ENCODE measurements at regions not wholly inside any gene's neighbourhood (a gene's known extent, or its start where the extent isn't known, plus 50 kb on each side); places are given as distances from the start of the nearest gene placed in this dataset.
"Not testable (repeated sequence)": the region's sequence is repeated elsewhere in the genome, so short reads cannot be mapped to it uniquely, and the experiment has no call there.

- no peak for TF ChIP-seq MYC (IDR thresholded peaks at IDR 0.05; ENCODE audit: low read depth, low read length)
- no peak for TF ChIP-seq CTCF (IDR thresholded peaks at IDR 0.05; ENCODE audit: low read depth, low read length)
- TF ChIP-seq MAX (IDR thresholded peaks at IDR 0.05; ENCODE audit: low read depth, low read length), result no peak
- TF ChIP-seq POLR2A (IDR thresholded peaks at IDR 0.05; ENCODE audit: extremely low read depth, insufficient read length), result no peak
- H3K4me3 ChIP-seq (ENCODE audit: low read depth, low read length), result no peak overlapping the region
- no peak for DNase-seq (ENCODE audit: low read depth)
These were observed 146.2 kb downstream of the DLL1 start for GRCh38 chr6:170144571-170145271.

- no peak overlapping the region for H3K4me3 ChIP-seq (ENCODE audit: low read depth, low read length)
- no peak for DNase-seq (ENCODE audit: low read depth)
- TF ChIP-seq POLR2A (IDR thresholded peaks at IDR 0.05; ENCODE audit: extremely low read depth, insufficient read length) (no peak), MAX (IDR thresholded peaks at IDR 0.05; ENCODE audit: low read depth, low read length) (no peak)
These were observed 147.3 kb downstream of the DLL1 start for GRCh38 chr6:170143401-170144150.

GRCh38 chr6:170142559-170142958 lies 148.3 kb downstream of the DLL1 start:
- DNase-seq (ENCODE audit: low read depth), result no peak
- TF ChIP-seq POLR2A (IDR thresholded peaks at IDR 0.05; ENCODE audit: extremely low read depth, insufficient read length) (no peak), MYC (IDR thresholded peaks at IDR 0.05; ENCODE audit: low read depth, low read length) (no peak), MAX (IDR thresholded peaks at IDR 0.05; ENCODE audit: low read depth, low read length) (no peak), CTCF (IDR thresholded peaks at IDR 0.05; ENCODE audit: low read depth, low read length) (no peak)
- H3K4me3 ChIP-seq (ENCODE audit: low read depth, low read length), result no peak overlapping the region

GRCh38 chr6:170141061-170141460 lies 149.8 kb downstream of the DLL1 start:
- not testable (repeated sequence) for H3K4me3 ChIP-seq (ENCODE audit: low read depth, low read length); DNase-seq (ENCODE audit: low read depth)

GRCh38 chr6:170140129-170140528 lies 150.7 kb downstream of the DLL1 start:
- no peak for TF ChIP-seq MYC (IDR thresholded peaks at IDR 0.05; ENCODE audit: low read depth, low read length)
- TF ChIP-seq MAX (IDR thresholded peaks at IDR 0.05; ENCODE audit: low read depth, low read length), result no peak
- no peak for TF ChIP-seq POLR2A (IDR thresholded peaks at IDR 0.05; ENCODE audit: extremely low read depth, insufficient read length)
- no peak for TF ChIP-seq CTCF (IDR thresholded peaks at IDR 0.05; ENCODE audit: low read depth, low read length)
- no peak overlapping the region for H3K4me3 ChIP-seq (ENCODE audit: low read depth, low read length)
- no peak for DNase-seq (ENCODE audit: low read depth)

GRCh38 chr6:170139531-170139930 lies 151.3 kb downstream of the DLL1 start:
- no peak for TF ChIP-seq CTCF (IDR thresholded peaks at IDR 0.05; ENCODE audit: low read depth, low read length)
- TF ChIP-seq MAX (IDR thresholded peaks at IDR 0.05; ENCODE audit: low read depth, low read length), result no peak
- TF ChIP-seq POLR2A (IDR thresholded peaks at IDR 0.05; ENCODE audit: extremely low read depth, insufficient read length), result no peak
- no peak for TF ChIP-seq MYC (IDR thresholded peaks at IDR 0.05; ENCODE audit: low read depth, low read length)
- no peak overlapping the region for H3K4me3 ChIP-seq (ENCODE audit: low read depth, low read length)
- DNase-seq (ENCODE audit: low read depth), result no peak

- not testable (repeated sequence) for DNase-seq (ENCODE audit: low read depth); H3K4me3 ChIP-seq (ENCODE audit: low read depth, low read length)
These were observed 151.8 kb downstream of the DLL1 start for GRCh38 chr6:170139046-170139445.
